ENCODE measurements at regions not wholly inside any gene's neighbourhood (a gene's known extent, or its start where the extent isn't known, plus 50 kb on each side); places are given as distances from the start of the nearest gene placed in this dataset.

DNA sequence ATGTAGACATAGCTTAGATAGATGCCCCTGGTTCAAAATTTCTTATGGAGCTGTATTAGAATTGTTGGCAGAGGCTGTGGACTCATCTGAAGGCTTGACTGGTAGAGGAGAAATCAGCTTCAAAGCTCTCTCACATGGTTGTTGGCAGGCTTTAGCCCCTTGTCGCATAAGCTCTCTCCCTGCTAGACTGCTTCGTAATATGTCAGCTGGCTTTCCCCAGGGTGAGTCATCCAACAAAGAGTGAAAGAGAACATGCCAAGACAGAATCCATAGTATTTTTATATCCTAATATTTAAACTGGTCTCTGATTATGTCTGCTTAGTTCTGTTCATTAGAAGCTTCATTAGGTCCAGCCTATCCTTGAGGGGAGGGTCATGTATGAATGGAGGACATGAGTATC is 427.4 kb upstream of the NAALADL2 start:
- WGBS = 95% methylated on average over 2 of the region's 2 CpGs

GRCh38 chr3:174436367-174436766 is 422.8 kb upstream of the NAALADL2 start:
- no peaks in the 10 kb centered on the region for H3K27me3 ChIP-seq (ENCODE audit: insufficient read depth, low read length)
- H3K9ac ChIP-seq (ENCODE audit: low read depth, low read length) = no peak overlapping the region
- no peaks in the 10 kb centered on the region for H3K36me3 ChIP-seq (ENCODE audit: insufficient read depth, low read length)
- WGBS = 90% methylated on average over 1 of the region's 1 CpG
- peaks cover 26% of the 10 kb centered on the region for H3K4me1 ChIP-seq (ENCODE audit: insufficient read depth, low read length)
- no peak overlapping the region for H3K4me3 ChIP-seq (ENCODE audit: low read length)
- no peaks in the 10 kb centered on the region for H3K9me3 ChIP-seq (ENCODE audit: insufficient read depth, low read depth, low read length)
- no peak overlapping the region for H3K27ac ChIP-seq (ENCODE audit: low read depth, low read length)

More for the DNA sequence above, 427.4 kb upstream of the NAALADL2 start:
- H3K36me3 ChIP-seq (ENCODE audit: insufficient read depth, low read length) = no peaks in the 10 kb centered on the region
- no peaks in the 10 kb centered on the region for H3K4me1 ChIP-seq (ENCODE audit: insufficient read depth, low read length)
- no peak overlapping the region for H3K27ac ChIP-seq (ENCODE audit: low read depth, low read length)
- H3K4me3 ChIP-seq (ENCODE audit: low read length) = no peak overlapping the region
- no peak overlapping the region for H3K9ac ChIP-seq (ENCODE audit: low read depth, low read length)
- H3K27me3 ChIP-seq (ENCODE audit: insufficient read depth, low read length) = no peaks in the 10 kb centered on the region
- H3K9me3 ChIP-seq (ENCODE audit: insufficient read depth, low read depth, low read length) = no peaks in the 10 kb centered on the region

GRCh38 chr3:174438501-174439145 is 420.5 kb upstream of the NAALADL2 start:
- peak overlapping the region; percentile 86; the same call in 1 of the 2 replicates for H3K9ac ChIP-seq (ENCODE audit: low read depth, low read length)
- no peak overlapping the region for H3K4me3 ChIP-seq (ENCODE audit: low read length)
- no peaks in the 10 kb centered on the region for H3K27me3 ChIP-seq (ENCODE audit: insufficient read depth, low read length)
- H3K27ac ChIP-seq (ENCODE audit: low read depth, low read length) = peak overlapping the region; percentile 99; the same call in 1 of the 2 replicates
- H3K36me3 ChIP-seq (ENCODE audit: insufficient read depth, low read length) = no peaks in the 10 kb centered on the region
- H3K9me3 ChIP-seq (ENCODE audit: insufficient read depth, low read depth, low read length) = no peaks in the 10 kb centered on the region
- peaks cover 37% of the 10 kb centered on the region for H3K4me1 ChIP-seq (ENCODE audit: insufficient read depth, low read length)
- 80% methylated on average over 3 of the region's 5 CpGs for WGBS

- H3K27ac ChIP-seq (ENCODE audit: low read depth, low read length) = peak overlapping the region; percentile 99
These were observed 419.5 kb upstream of the NAALADL2 start for GRCh38 chr3:174439331-174440252.

DNA sequence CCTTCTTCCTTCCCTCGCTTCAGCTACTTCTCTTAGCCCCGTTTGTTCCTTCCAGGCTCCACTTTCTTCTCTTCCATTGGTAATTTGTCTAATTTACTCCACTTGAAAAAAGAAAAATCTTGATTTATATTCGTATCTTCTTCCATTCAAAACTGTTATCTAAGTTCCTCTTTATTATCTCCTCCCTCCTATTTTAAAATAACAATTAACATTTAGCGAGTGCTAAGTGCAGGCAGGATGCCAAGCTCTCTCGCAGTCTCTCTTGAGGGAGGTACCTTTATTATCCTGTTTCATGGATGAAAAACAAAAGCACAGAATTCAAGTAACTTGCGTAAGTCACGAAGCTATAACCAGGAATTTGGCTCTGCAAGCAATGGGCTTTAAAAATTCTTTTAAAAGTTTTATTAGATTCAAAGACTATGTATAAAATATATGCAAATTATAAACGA is 418.9 kb upstream of the NAALADL2 start:
- H3K9me3 ChIP-seq (ENCODE audit: insufficient read depth, low read depth, low read length) = no peaks in the 10 kb centered on the region
- H3K9ac ChIP-seq (ENCODE audit: low read depth, low read length) = peak overlapping the region; percentile 86
- H3K27ac ChIP-seq (ENCODE audit: low read depth, low read length) = peak overlapping the region; percentile 99
- WGBS = 3% methylated on average over 8 of the region's 8 CpGs
- H3K4me1 ChIP-seq (ENCODE audit: insufficient read depth, low read length) = peaks cover 37% of the 10 kb centered on the region
- no peaks in the 10 kb centered on the region for H3K27me3 ChIP-seq (ENCODE audit: insufficient read depth, low read length)
- peak overlapping the region; percentile 79 for H3K4me3 ChIP-seq (ENCODE audit: low read length)
- H3K36me3 ChIP-seq (ENCODE audit: insufficient read depth, low read length) = no peaks in the 10 kb centered on the region

More at GRCh38 chr3:174439331-174440252, 419.5 kb upstream of the NAALADL2 start:
- Histone ChIP-seq H3K4me3 (ENCODE audit: low read length) (peak overlapping the region; percentile 79), H3K9me3 (ENCODE audit: insufficient read depth, low read depth, low read length) (no peaks in the 10 kb centered on the region), H3K9ac (ENCODE audit: low read depth, low read length) (peak overlapping the region; percentile 86), H3K27me3 (ENCODE audit: insufficient read depth, low read length) (no peaks in the 10 kb centered on the region), H3K4me1 (ENCODE audit: insufficient read depth, low read length) (peaks cover 37% of the 10 kb centered on the region), H3K36me3 (ENCODE audit: insufficient read depth, low read length) (no peaks in the 10 kb centered on the region)
- 33% methylated on average over 11 of the region's 12 CpGs for WGBS

- peak overlapping the region; percentile 79 for H3K4me3 ChIP-seq (ENCODE audit: low read length)
- under 1% methylated on average over 107 of the region's 107 CpGs for WGBS
These were observed 418.2 kb upstream of the NAALADL2 start for GRCh38 chr3:174440741-174441587.

GRCh38 chr3:174441588-174442301 is 417.4 kb upstream of the NAALADL2 start:
- H3K4me3 ChIP-seq (ENCODE audit: low read length) = peak overlapping the region; percentile 79
- peak overlapping the region; percentile 86 for H3K9ac ChIP-seq (ENCODE audit: low read depth, low read length)
- no peaks in the 10 kb centered on the region for H3K9me3 ChIP-seq (ENCODE audit: insufficient read depth, low read depth, low read length)
- H3K36me3 ChIP-seq (ENCODE audit: insufficient read depth, low read length) = no peaks in the 10 kb centered on the region
- peak overlapping the region; percentile 99 for H3K27ac ChIP-seq (ENCODE audit: low read depth, low read length)
- peaks cover 37% of the 10 kb centered on the region for H3K4me1 ChIP-seq (ENCODE audit: insufficient read depth, low read length)
- H3K27me3 ChIP-seq (ENCODE audit: insufficient read depth, low read length) = no peaks in the 10 kb centered on the region
- 13% methylated on average over 8 of the region's 11 CpGs for WGBS

More at GRCh38 chr3:174440741-174441587, 418.2 kb upstream of the NAALADL2 start:
- Histone ChIP-seq H3K4me1 (ENCODE audit: insufficient read depth, low read length) (peaks cover 37% of the 10 kb centered on the region), H3K9ac (ENCODE audit: low read depth, low read length) (peak overlapping the region; percentile 86), H3K27me3 (ENCODE audit: insufficient read depth, low read length) (no peaks in the 10 kb centered on the region), H3K27ac (ENCODE audit: low read depth, low read length) (peak overlapping the region; percentile 99), H3K9me3 (ENCODE audit: insufficient read depth, low read depth, low read length) (no peaks in the 10 kb centered on the region), H3K36me3 (ENCODE audit: insufficient read depth, low read length) (no peaks in the 10 kb centered on the region)

- no peak overlapping the region; the same call in 1 of the 2 replicates for H3K9ac ChIP-seq (ENCODE audit: low read depth, low read length)
- WGBS = 96% methylated on average over 1 of the region's 4 CpGs
- no peaks in the 10 kb centered on the region for H3K27me3 ChIP-seq (ENCODE audit: insufficient read depth, low read length)
- H3K9me3 ChIP-seq (ENCODE audit: insufficient read depth, low read depth, low read length) = no peaks in the 10 kb centered on the region
- H3K36me3 ChIP-seq (ENCODE audit: insufficient read depth, low read length) = no peaks in the 10 kb centered on the region
- peaks cover 37% of the 10 kb centered on the region for H3K4me1 ChIP-seq (ENCODE audit: insufficient read depth, low read length)
- H3K27ac ChIP-seq (ENCODE audit: low read depth, low read length) = no peak overlapping the region
- H3K4me3 ChIP-seq (ENCODE audit: low read length) = peak overlapping the region; percentile 79
These were observed 416.8 kb upstream of the NAALADL2 start for GRCh38 chr3:174442302-174442682.

GRCh38 chr3:174444391-174444790 is 414.7 kb upstream of the NAALADL2 start:
- no peak overlapping the region for H3K27ac ChIP-seq (ENCODE audit: low read depth, low read length)
- no peak overlapping the region for H3K9ac ChIP-seq (ENCODE audit: low read depth, low read length)
- peaks cover 21% of the 10 kb centered on the region for H3K4me1 ChIP-seq (ENCODE audit: insufficient read depth, low read length)
- H3K9me3 ChIP-seq (ENCODE audit: insufficient read depth, low read depth, low read length) = peaks cover 17% of the 10 kb centered on the region
- no peaks in the 10 kb centered on the region for H3K27me3 ChIP-seq (ENCODE audit: insufficient read depth, low read length)
- no peak overlapping the region for H3K4me3 ChIP-seq (ENCODE audit: low read length)
- H3K36me3 ChIP-seq (ENCODE audit: insufficient read depth, low read length) = no peaks in the 10 kb centered on the region
- 94% methylated on average over 3 of the region's 3 CpGs for WGBS

DNA sequence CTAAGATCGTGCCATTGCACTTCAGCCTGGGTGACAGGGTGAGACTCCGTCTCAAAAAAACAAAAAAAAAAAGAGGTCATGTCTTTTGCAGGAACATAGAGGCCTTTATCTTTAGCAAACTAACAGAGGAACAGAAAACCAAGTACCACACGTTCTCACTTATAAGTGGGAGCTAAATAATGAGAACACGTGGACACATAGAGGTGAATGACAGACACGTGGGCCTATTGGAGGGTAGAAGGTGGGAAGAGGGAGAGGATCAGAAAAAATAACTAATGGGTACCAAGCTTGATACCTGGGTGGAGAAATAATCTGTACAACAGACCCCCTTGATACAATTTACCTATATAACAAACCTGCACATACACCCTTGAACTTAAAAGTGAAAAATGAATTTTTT is 401.4 kb upstream of the NAALADL2 start:
- no peak overlapping the region for H3K9ac ChIP-seq (ENCODE audit: low read depth, low read length)
- H3K36me3 ChIP-seq (ENCODE audit: insufficient read depth, low read length) = no peaks in the 10 kb centered on the region
- 94% methylated on average over 5 of the region's 5 CpGs for WGBS
- H3K27ac ChIP-seq (ENCODE audit: low read depth, low read length) = no peak overlapping the region
- peaks cover 17% of the 10 kb centered on the region for H3K4me1 ChIP-seq (ENCODE audit: insufficient read depth, low read length)
- H3K4me3 ChIP-seq (ENCODE audit: low read length) = no peak overlapping the region
- peaks cover 5% of the 10 kb centered on the region for H3K9me3 ChIP-seq (ENCODE audit: insufficient read depth, low read depth, low read length)
- no peaks in the 10 kb centered on the region for H3K27me3 ChIP-seq (ENCODE audit: insufficient read depth, low read length)
